ENCODE measurements at regions not wholly inside any gene's neighbourhood (a gene's known extent, or its start where the extent isn't known, plus 50 kb on each side); places are given as distances from the start of the nearest gene placed in this dataset.

DNA sequence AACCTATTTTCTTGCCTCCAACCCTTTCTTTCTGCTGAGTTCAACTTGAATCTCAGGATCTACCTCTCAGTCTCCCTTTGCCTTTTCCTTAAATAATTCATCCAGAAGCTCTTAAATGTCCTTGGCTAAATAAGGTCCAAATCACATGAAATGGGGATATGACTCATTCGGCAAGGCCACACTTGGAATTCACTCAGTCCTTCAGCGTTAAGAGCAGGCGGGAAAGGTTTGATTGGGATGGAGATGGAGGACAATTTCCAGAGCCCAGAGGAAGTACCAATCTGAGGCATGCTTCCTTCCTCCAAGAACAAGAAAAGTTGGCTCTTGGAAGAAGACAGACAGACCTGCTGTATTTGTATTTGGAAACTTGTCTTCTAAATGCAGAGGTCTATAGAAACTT is 128.5 kb downstream of the PROX1 start:
- TF ChIP-seq POLR2A (IDR thresholded peaks at IDR 0.05) (no peak), CTCF (IDR thresholded peaks at IDR 0.05) (no peak)
- ATAC-seq = no peak
- Histone ChIP-seq H3K4me3 (no peak overlapping the region), H3K36me3 (replicated peaks in 1 of 2; ENCODE audit: insufficient read depth in 1 of 2, low read depth in 2 of 2) (no peaks in the 10 kb centered on the region), H3K27me3 (no peaks in the 10 kb centered on the region), H3K9me3 (no peaks in the 10 kb centered on the region), H3K27ac (no peak overlapping the region), H3K4me1 (no peaks in the 10 kb centered on the region)
- DNase-seq = no peak
- 84% methylated on average over 3 of the region's 3 CpGs for WGBS, 2 donors
- intact Hi-C loops (cut with DNase I) = no loop called here

- ATAC-seq (no peak), DNase-seq (no peak)
- no peak overlapping the region for H3K27ac ChIP-seq
- H3K27me3 ChIP-seq = no peaks in the 10 kb centered on the region
- 90 to 94% methylated on average over 2 of the region's 2 CpGs for WGBS, 2 donors
- H3K36me3 ChIP-seq (replicated peaks in 1 of 2; ENCODE audit: insufficient read depth in 1 of 2, low read depth in 2 of 2) = no peaks in the 10 kb centered on the region
- peaks cover 5% of the 10 kb centered on the region for H3K4me1 ChIP-seq
- H3K9me3 ChIP-seq = no peaks in the 10 kb centered on the region
- H3K4me3 ChIP-seq = no peak overlapping the region
- intact Hi-C loops (cut with DNase I) = no loop called here
- no peak for TF ChIP-seq POLR2A (IDR thresholded peaks at IDR 0.05)
- no peak for TF ChIP-seq CTCF (IDR thresholded peaks at IDR 0.05)
These were observed 130.0 kb downstream of the PROX1 start for GRCh38 chr1:214117780-214118179.

DNA sequence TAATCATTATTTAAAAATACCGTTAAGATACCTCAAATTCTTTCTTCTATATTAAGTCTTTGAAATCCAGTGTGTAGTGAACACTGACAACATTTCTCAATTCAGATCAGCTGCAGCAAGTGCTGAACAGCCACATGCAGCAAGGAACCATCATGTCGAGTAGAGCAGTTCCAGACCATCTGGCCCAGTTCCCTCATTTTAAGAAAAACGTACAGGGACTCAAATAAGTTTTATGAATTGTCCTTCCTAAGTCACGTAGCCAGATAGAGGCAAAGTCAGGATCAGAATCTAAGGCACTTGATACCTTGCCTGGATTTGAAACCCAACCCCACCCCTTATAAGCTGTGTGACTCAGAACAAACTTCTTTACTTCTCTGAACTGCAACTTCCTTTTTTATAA is 132.4 kb downstream of the PROX1 start:
- Histone ChIP-seq H3K4me1 (peaks cover 19% of the 10 kb centered on the region), H3K9me3 (no peaks in the 10 kb centered on the region), H3K4me3 (no peak overlapping the region), H3K36me3 (replicated peaks in 1 of 2; ENCODE audit: insufficient read depth in 1 of 2, low read depth in 2 of 2) (no peaks in the 10 kb centered on the region), H3K27ac (no peak overlapping the region), H3K27me3 (no peaks in the 10 kb centered on the region)
- ATAC-seq = no peak
- no peak for TF ChIP-seq CTCF (IDR thresholded peaks at IDR 0.05)
- TF ChIP-seq POLR2A (IDR thresholded peaks at IDR 0.05) = no peak
- WGBS, 2 donors = 46 to 47% methylated on average over 4 of the region's 4 CpGs
- DNase-seq = no peak
- intact Hi-C loops (cut with DNase I) = loop anchor here (10.0 kb wide), 2 partner anchors 745 to 865 kb away; no protein-coding TSS in a partner anchor

GRCh38 chr1:214120951-214121350 is 133.2 kb downstream of the PROX1 start:
- intact Hi-C loops (cut with DNase I) = loop anchor here (10.0 kb wide), 2 partner anchors 746 to 866 kb away; no protein-coding TSS in a partner anchor
- WGBS, 2 donors = 77 to 85% methylated on average over 6 of the region's 6 CpGs
- Histone ChIP-seq H3K4me1 (peaks cover 19% of the 10 kb centered on the region), H3K36me3 (replicated peaks in 1 of 2; ENCODE audit: insufficient read depth in 1 of 2, low read depth in 2 of 2) (no peaks in the 10 kb centered on the region), H3K27me3 (no peaks in the 10 kb centered on the region), H3K4me3 (no peak overlapping the region), H3K9me3 (no peaks in the 10 kb centered on the region), H3K27ac (no peak overlapping the region)
- TF ChIP-seq POLR2A (IDR thresholded peaks at IDR 0.05) = no peak
- no peak for TF ChIP-seq CTCF (IDR thresholded peaks at IDR 0.05)
- ATAC-seq (no peak), DNase-seq (no peak)

DNA sequence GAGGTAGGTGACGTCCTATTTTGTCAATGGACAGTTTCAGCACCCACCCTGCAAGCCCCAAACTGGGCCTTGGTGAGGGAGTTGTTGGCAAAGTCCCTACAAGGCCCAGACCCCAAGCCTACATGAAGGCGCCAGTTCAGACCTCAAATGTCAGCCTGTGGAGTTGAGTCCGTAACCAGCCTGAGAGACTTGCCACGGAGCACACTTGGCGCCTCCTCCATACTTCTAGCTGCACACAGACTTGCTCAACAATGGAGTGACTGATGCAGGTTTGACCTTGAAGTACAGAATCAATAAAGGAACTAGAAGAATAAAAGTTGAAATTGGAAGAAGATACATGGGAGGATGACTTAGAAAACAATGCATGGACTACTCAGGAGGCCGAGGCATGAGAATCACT is 134.3 kb downstream of the PROX1 start:
- DNase-seq = no peak
- peaks cover 19% of the 10 kb centered on the region for H3K4me1 ChIP-seq
- no peaks in the 10 kb centered on the region for H3K36me3 ChIP-seq (replicated peaks in 1 of 2; ENCODE audit: insufficient read depth in 1 of 2, low read depth in 2 of 2)
- no peak overlapping the region for H3K27ac ChIP-seq
- H3K27me3 ChIP-seq = no peaks in the 10 kb centered on the region
- TF ChIP-seq CTCF (IDR thresholded peaks at IDR 0.05) = no peak
- no peak for TF ChIP-seq POLR2A (IDR thresholded peaks at IDR 0.05)
- ATAC-seq = no peak
- intact Hi-C loops (cut with DNase I) = loop anchor here (10.0 kb wide), 2 partner anchors 747 to 867 kb away; no protein-coding TSS in a partner anchor
- 86 to 92% methylated on average over 6 of the region's 6 CpGs for WGBS, 2 donors
- H3K9me3 ChIP-seq = no peaks in the 10 kb centered on the region
- no peak overlapping the region for H3K4me3 ChIP-seq

All from body of pancreas (tissue), 4 donors.